ENCODE measurements at regions not wholly inside any gene's neighbourhood (a gene's known extent, or its start where the extent isn't known, plus 50 kb on each side); places are given as distances from the start of the nearest gene placed in this dataset.

- no peak for ATAC-seq
- POLR2A ChIA-PET = interaction anchor here (0.6 kb wide), 1 partner anchor 1708 kb away, joined by 3 read pairs; no protein-coding TSS in a partner anchor
- no peaks in the 10 kb centered on the region for H3K4me1 ChIP-seq (ENCODE audit: control insufficient read depth, insufficient read depth, low read length)
Observed at GRCh38 chr5:85590764-85591163, 1027.0 kb upstream of the COX7C start.

GRCh38 chr5:85591311-85591710, 1026.4 kb upstream of the COX7C start:
- TF ChIP-seq POLR2AphosphoS5 (IDR thresholded peaks at IDR 0.05; ENCODE audit: low read depth, low read length) (no peak), SIN3A (IDR thresholded peaks at IDR 0.05; ENCODE audit: borderline replicate concordance, insufficient read depth, low read depth, low read length) (no peak), CTCF (IDR thresholded peaks at IDR 0.05) (no peak), TCF7L2 (IDR thresholded peaks at IDR 0.05; ENCODE audit: low read depth, low read length) (no peak), REST (IDR thresholded peaks at IDR 0.05; ENCODE audit: insufficient read depth in 1 of 2, low read depth in 2 of 2, low read length in 1 of 2) (no peak)
- intact Hi-C loops (cut with micrococcal nuclease; ENCODE audit: unreplicated experiment) (no loop called here), in situ Hi-C loops (cut with HindIII; ENCODE audit: low pct_unique_long_range_greater_than_20kb, low sequenced_read_pairs) (no loop called here)
- Histone ChIP-seq H3K4me3 (ENCODE audit: low read depth in 2 of 2, low read length in 2 of 2) (no peak overlapping the region), H3K27me3 (ENCODE audit: control insufficient read depth, insufficient read depth, low read length) (no peaks in the 10 kb centered on the region), H3K9me3 (ENCODE audit: control insufficient read depth, insufficient read depth, low read depth, low read length) (no peaks in the 10 kb centered on the region; the same call in 1 of the 2 replicates), H3K4me1 (ENCODE audit: control insufficient read depth, insufficient read depth, low read length) (no peaks in the 10 kb centered on the region), H3K27ac (ENCODE audit: low read length) (no peak overlapping the region), H3K36me3 (ENCODE audit: control insufficient read depth, insufficient read depth, low read length) (no peaks in the 10 kb centered on the region)
- no TSS peak for BruUV-seq (replicated peaks)
- DNase-seq (ENCODE audit: low read depth, low spot score) = no peak
- ATAC-seq = no peak
- CTCF ChIA-PET = no interaction called here
- POLR2A ChIA-PET = no interaction called here

More at GRCh38 chr5:85590764-85591163, 1027.0 kb upstream of the COX7C start:
- DNase-seq (ENCODE audit: low read depth, low spot score) = no peak
- CTCF ChIA-PET = no interaction called here
- no TSS peak for BruUV-seq (replicated peaks)
- in situ Hi-C loops (cut with HindIII; ENCODE audit: low pct_unique_long_range_greater_than_20kb, low sequenced_read_pairs) (no loop called here), intact Hi-C loops (cut with micrococcal nuclease; ENCODE audit: unreplicated experiment) (no loop called here)
- Histone ChIP-seq H3K36me3 (ENCODE audit: control insufficient read depth, insufficient read depth, low read length) (no peaks in the 10 kb centered on the region), H3K27me3 (ENCODE audit: control insufficient read depth, insufficient read depth, low read length) (no peaks in the 10 kb centered on the region), H3K4me3 (ENCODE audit: low read depth in 2 of 2, low read length in 2 of 2) (no peak overlapping the region), H3K9me3 (ENCODE audit: control insufficient read depth, insufficient read depth, low read depth, low read length) (no peaks in the 10 kb centered on the region; the same call in 1 of the 2 replicates), H3K27ac (ENCODE audit: low read length) (no peak overlapping the region)
- TF ChIP-seq SIN3A (IDR thresholded peaks at IDR 0.05; ENCODE audit: borderline replicate concordance, insufficient read depth, low read depth, low read length) (no peak), TCF7L2 (IDR thresholded peaks at IDR 0.05; ENCODE audit: low read depth, low read length) (no peak), CTCF (IDR thresholded peaks at IDR 0.05) (no peak), REST (IDR thresholded peaks at IDR 0.05; ENCODE audit: insufficient read depth in 1 of 2, low read depth in 2 of 2, low read length in 1 of 2) (no peak), POLR2AphosphoS5 (IDR thresholded peaks at IDR 0.05; ENCODE audit: low read depth, low read length) (no peak)

All from Panc1 (cell line).